ENCODE measurements at regions not wholly inside any gene's neighbourhood (a gene's known extent, or its start where the extent isn't known, plus 50 kb on each side); places are given as distances from the start of the nearest gene placed in this dataset.

GRCh38 chr7:42338916-42339540 is 102.0 kb upstream of the GLI3 start:
- no peak for DNase-seq (ENCODE audit: low read depth in 4 of 4, low spot score in 3 of 4)

DNA sequence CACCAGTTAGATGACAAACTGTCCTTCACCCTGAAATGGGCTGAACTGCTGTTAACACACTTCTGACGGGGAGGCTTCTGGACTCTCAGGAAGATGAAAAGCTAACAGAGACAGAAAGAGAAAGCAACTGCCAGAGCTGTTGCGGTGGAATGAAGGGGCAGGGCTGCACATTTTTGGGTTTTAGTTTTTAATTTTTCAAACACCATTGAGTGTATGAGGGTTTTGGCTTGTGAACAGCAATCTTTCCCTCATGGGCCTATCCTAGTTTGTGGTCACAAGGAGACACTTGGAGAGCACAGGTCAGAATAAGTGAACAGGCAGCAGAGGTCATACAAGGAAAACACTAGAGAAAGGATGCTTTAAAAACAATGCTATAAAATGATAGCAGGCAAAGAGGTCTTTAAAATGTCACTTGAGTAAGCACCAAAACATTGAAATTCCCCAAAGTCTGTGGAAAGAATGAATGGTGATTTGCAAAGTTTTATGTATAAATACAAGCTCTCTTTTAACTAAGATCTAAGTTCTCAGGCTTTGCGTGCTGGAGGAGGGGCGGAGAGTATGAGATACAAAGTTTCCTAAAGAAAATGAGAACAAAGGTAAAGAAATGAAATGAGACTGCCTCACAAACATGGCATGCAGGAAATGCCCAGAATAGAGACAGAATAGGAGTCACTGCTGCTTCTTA is 101.4 kb upstream of the GLI3 start:
- DNase-seq (ENCODE audit: low read depth in 4 of 4, low spot score in 3 of 4): no peak

- no peak for DNase-seq (ENCODE audit: low read depth in 4 of 4, low spot score in 3 of 4)
These were observed 100.4 kb upstream of the GLI3 start for GRCh38 chr7:42337225-42337905.

DNA sequence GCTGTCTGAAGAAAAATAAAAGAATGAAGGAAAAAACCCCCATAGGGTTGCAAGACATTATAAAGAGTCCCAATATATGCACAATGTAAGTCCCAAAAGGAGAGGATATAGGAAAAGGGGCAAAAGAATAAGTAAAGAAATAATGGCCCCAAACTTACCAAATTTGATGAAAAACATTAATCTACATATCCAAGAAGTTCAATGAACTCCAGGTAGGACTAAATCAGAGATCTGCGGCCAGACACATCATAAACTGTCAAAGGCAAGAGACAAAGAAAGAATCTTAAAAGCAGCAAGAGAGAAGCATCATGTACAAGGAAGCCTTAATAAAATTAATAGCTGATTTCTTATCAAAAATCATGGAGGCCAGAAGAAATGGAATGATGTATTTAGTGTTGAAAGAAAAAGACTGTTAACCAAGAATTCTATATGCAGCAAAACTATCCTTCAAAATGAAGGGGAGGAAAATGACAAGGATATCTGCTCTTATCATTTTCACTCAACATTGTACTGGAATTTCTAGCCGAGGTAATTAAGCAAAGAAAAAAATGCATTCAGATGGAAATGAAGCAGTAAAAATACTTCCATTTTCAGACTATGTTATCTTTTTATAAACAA is 95.7 kb upstream of the GLI3 start:
- no peak for DNase-seq (ENCODE audit: low read depth in 4 of 4, low spot score in 3 of 4)

GRCh38 chr7:42319631-42320030 is 82.6 kb upstream of the GLI3 start:
- no peak for DNase-seq (ENCODE audit: low read depth in 4 of 4, low spot score in 3 of 4)

DNA sequence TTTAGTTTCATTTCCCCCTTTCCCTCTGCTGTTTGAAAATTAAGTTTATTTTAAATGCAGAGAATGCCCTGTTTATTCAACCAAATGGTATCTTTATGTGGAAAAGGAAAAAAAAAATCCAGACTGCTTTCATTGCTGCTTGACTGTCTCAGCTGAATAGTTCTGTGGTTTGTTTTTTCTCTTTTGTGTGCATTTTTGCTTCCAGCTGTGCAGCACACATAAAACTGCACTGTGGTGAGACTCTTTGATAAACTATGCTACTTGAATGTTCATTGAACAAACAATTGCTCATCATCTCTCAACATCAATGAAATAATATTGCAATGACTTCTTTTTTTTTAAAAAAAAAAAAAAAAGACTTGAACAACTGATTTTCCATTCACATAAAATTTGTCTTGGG is 78.6 kb upstream of the GLI3 start:
- no peak for DNase-seq (ENCODE audit: low read depth in 4 of 4, low spot score in 3 of 4)

- no peak for DNase-seq (ENCODE audit: low read depth in 4 of 4, low spot score in 3 of 4)
These were observed 78.1 kb upstream of the GLI3 start for GRCh38 chr7:42315103-42315502.

GRCh38 chr7:42314696-42315095 is 77.7 kb upstream of the GLI3 start:
- DNase-seq (ENCODE audit: low read depth in 4 of 4, low spot score in 3 of 4): no peak

GRCh38 chr7:42311195-42311594 is 74.2 kb upstream of the GLI3 start:
- no peak for DNase-seq (ENCODE audit: low read depth in 4 of 4, low spot score in 3 of 4)

DNA sequence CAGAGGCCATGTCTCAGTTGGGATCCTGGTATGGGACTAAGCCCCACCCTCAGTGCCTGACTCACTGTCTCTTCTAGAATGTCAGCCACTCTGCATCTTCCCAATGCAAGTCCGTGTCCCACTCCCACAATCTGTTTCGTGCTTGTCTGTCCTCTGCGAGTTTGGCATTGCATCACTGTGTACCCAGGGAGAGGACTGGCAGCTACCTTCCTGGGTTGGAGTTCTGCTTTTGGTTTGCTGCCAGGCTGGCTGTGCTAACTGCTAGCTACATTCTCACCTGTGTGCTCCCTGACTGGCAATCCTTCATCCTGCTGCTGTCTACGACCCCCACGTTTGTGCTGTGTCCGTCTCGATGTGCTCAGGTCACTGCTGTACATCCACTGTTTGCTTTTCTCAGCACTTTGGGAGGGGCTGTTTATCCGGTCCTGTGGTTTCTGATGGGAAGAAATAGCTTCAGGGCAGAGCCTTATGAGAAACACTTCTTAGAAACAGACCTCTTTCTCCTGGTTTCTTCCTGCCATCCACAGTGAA is 56.0 kb upstream of the GLI3 start:
- DNase-seq (ENCODE audit: low read depth in 4 of 4, low spot score in 3 of 4): no peak

DNA sequence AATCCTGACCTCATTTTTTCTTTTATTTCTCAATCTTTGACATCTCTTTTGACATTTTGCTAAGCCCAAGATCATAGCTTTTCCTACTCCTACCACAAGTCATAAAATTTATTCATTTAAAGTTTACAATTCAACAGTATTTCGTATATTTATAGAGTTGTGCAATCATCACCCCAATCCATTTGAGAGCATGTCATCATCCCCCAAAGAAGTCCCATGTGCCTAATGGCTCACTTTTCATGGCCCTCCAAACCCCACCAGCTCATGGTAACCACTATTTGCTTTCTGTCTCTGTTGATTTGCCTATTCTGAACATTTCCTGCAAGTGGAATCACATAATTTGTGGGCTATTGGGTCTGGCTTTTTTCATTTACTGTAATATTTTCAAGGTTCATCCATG is 52.5 kb upstream of the GLI3 start:
- no peak for DNase-seq (ENCODE audit: low read depth in 4 of 4, low spot score in 3 of 4)
